HUES64 (cell line): ENCODE measurements at regions not wholly inside any gene's neighbourhood (a gene's known extent, or its start where the extent isn't known, plus 50 kb on each side); places are given as distances from the start of the nearest gene placed in this dataset.

Experiments used
- H3K27ac ChIP-seq: 2 replicates; pipeline ENCODE4 v1.7.0; 2013; ENCODE audit warnings: low read depth, low read length, inconsistent platforms
- H3K27me3 ChIP-seq: 2 replicates; pipeline ENCODE4 v1.6.1; 2013; ENCODE audit warnings: mild to moderate bottlenecking, low read length; ENCODE audit not compliant: insufficient read depth
- H3K36me3 ChIP-seq: 2 replicates; pipeline ENCODE4 v1.6.1; 2013; ENCODE audit warnings: mild to moderate bottlenecking, low read length; ENCODE audit not compliant: insufficient read depth
- H3K4me1 ChIP-seq: 2 replicates; pipeline ENCODE4 v1.6.1; 2013; ENCODE audit warnings: mild to moderate bottlenecking, low read length, moderate library complexity; ENCODE audit not compliant: insufficient read depth
- H3K4me3 ChIP-seq: 2 replicates; pipeline ENCODE4 v1.5.1; 2013; ENCODE audit warnings: mild to moderate bottlenecking, low read length, moderate library complexity
- H3K9ac ChIP-seq: 2 replicates; pipeline ENCODE4 v1.6.1; 2013; ENCODE audit warnings: mild to moderate bottlenecking, low read depth, low read length
- H3K9me3 ChIP-seq: 2 replicates; pipeline ENCODE4 v1.6.1; 2013; ENCODE audit warnings: low read depth, low read length; ENCODE audit not compliant: insufficient read depth
- WGBS: fragments of 150-250, 120-280 bp; methylation state at CpG from one replicate; pipeline ENCODE4 v1.1.7; 2013; ENCODE audit warnings: missing lambda C conversion rate; 5-methylcytosine and 5-hydroxymethylcytosine counted together

DNA sequence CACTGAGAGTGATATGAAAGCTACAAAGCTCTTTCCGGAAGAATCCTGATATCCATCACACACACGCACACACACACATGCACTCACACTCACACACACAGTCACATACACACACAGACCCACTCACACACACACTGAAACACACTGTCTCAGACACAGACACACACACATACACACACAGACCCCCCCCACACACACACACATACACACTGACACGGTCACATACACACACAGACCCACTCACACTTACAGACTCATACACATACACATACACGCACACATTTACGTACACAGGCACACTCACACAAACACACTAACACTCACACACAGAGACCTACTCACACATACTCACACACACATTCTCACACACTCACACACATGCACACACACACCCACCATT, 58.6 kb downstream of the LIG4 start:
- H3K4me3 ChIP-seq, result no peak overlapping the region
- H3K27ac ChIP-seq, result no peak overlapping the region
- no peak overlapping the region for H3K9ac ChIP-seq
- no peaks in the 10 kb centered on the region for H3K27me3 ChIP-seq
- peaks cover 13% of the 10 kb centered on the region; the same call in 1 of the 2 replicates for H3K9me3 ChIP-seq
- WGBS, result 87% methylated on average over 5 of the region's 5 CpGs
- no peaks in the 10 kb centered on the region for H3K36me3 ChIP-seq
- H3K4me1 ChIP-seq, result no peaks in the 10 kb centered on the region

DNA sequence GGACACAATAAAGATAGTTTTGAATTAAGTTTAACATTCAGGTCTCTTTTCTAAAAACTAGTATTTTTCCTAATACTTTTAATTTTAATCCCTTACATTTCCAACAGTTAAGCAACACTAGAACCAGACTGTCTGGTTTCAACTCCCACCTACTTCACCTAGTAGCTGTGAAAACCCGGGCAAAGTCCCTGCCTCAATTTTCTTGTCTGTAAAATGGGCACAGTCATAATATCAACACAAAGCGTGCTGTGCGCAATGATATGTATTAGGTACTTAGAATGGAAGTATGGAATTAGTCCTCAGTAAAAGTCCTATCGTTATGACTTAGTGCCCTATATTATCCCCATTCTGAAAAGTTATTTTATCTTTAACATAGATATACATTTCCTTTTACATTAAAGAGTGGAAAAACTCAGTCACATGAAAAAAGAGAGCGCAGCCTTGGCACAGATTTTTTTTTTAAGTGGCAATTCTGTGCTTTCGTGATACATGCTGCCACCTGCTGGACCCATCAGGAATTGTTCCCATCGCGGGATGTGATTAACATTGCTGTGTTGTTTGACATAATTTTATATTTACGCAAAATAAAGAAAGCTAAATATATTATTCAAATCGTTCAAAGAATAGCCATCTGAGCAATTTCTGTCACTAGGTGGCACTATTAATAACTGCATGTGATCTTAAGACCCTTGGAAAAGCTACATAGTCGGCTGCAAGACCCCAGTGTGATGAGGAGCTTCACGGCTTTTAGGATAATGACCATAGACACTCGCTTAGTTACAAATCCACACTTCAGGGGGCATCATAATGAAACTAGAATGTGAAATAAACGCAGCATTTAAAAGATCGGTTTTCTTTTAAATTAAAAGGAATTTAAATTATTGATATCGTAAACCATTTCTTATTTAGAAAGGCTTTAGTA, 59.9 kb downstream of the LIG4 start:
- no peak overlapping the region for H3K4me3 ChIP-seq
- peaks cover 13% of the 10 kb centered on the region; the same call in 1 of the 2 replicates for H3K9me3 ChIP-seq
- no peaks in the 10 kb centered on the region for H3K4me1 ChIP-seq
- no peak overlapping the region for H3K27ac ChIP-seq
- no peak overlapping the region for H3K9ac ChIP-seq
- no peaks in the 10 kb centered on the region for H3K36me3 ChIP-seq
- H3K27me3 ChIP-seq, result no peaks in the 10 kb centered on the region
- 56% methylated on average over 9 of the region's 16 CpGs for WGBS

DNA sequence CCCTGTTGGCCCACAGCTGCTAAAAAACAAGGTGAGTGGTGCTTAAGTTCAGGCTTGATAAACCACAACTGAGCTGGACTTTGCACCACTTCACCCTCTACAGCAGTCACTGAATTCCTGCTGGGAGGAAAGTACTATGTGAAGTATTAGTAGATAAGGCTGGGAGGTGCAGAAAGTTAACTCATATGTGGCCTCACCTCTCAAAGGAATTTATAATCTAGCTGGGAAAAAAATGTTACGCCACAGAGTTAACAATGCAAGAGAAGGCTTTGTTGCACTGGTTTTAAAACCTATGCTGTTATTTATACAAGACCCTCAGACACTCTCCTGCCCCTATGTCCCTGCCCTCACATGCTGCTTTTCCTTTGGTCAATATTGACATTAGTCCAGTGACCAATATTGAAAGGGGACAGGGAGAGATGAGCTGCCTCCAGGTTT, 60.9 kb downstream of the LIG4 start:
- WGBS, result 100% methylated on average over 1 of the region's 1 CpG
- Histone ChIP-seq H3K4me3 (no peak overlapping the region), H3K27me3 (no peaks in the 10 kb centered on the region), H3K9ac (no peak overlapping the region), H3K9me3 (peaks cover 13% of the 10 kb centered on the region; the same call in 1 of the 2 replicates), H3K36me3 (no peaks in the 10 kb centered on the region), H3K27ac (no peak overlapping the region), H3K4me1 (no peaks in the 10 kb centered on the region)

DNA sequence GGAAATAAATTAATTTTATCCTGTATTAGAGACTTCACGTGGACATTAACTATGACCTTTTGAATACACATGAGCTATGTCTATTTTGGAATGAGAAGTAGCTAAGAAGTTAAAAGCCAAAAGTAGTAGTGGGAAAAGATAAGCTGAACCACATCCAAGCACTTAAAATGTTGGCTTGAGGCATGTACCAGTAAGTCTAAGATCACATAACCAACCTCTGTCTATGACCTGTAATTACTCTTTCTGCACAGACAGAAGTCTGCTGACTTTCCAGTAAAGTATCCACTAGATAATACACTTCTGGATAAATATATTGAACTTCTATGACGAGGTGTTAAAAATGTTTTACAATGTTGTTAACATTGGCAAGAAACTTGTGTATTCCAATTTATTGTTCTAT, 68.7 kb downstream of the LIG4 start:
- no peaks in the 10 kb centered on the region for H3K4me1 ChIP-seq
- H3K9ac ChIP-seq, result no peak overlapping the region
- 100% methylated on average over 1 of the region's 2 CpGs for WGBS

DNA sequence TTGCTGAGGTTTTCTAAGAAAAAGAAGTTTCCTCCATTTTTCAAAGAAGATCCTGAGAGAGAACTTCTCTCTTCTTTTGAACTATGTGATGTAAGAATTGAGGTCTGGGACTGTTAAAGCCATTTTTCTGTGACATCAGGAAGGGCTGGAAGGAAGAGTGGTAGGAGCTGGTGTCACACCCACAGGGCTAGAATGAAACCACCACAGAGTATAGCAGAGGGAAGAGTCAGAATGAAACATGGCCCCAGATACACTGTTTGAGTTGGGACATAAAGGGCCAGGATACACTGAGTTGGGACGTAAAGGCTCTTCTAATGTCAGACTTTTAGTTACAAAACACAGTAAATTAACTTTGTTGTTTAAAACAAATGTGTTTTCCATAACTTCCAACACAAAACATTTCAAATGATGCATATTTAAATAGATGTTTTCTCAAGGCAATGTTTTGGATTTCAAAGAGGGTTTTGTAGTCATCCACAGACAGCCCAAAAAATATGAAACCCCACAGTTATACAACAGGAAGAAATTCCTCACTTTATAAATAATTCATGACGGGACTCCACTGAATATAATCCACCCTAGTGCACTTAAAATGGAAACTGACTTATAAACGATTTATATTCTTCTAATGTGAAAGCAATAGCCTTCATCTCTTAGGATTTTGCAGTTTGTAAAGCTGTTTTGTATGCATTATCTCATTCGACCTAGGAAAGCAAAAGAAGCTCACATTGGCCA, 72.5 kb downstream of the LIG4 start:
- 91% methylated on average over 4 of the region's 4 CpGs for WGBS
- H3K9ac ChIP-seq, result no peak overlapping the region
- H3K27ac ChIP-seq, result no peak overlapping the region
- no peaks in the 10 kb centered on the region for H3K27me3 ChIP-seq
- H3K36me3 ChIP-seq, result no peaks in the 10 kb centered on the region
- H3K9me3 ChIP-seq, result no peaks in the 10 kb centered on the region
- H3K4me3 ChIP-seq, result no peak overlapping the region
- no peaks in the 10 kb centered on the region for H3K4me1 ChIP-seq

More for the DNA sequence above, 68.7 kb downstream of the LIG4 start:
- H3K36me3 ChIP-seq, result no peaks in the 10 kb centered on the region
- H3K4me3 ChIP-seq, result no peak overlapping the region
- H3K27ac ChIP-seq, result no peak overlapping the region
- no peaks in the 10 kb centered on the region for H3K9me3 ChIP-seq
- H3K27me3 ChIP-seq, result no peaks in the 10 kb centered on the region

DNA sequence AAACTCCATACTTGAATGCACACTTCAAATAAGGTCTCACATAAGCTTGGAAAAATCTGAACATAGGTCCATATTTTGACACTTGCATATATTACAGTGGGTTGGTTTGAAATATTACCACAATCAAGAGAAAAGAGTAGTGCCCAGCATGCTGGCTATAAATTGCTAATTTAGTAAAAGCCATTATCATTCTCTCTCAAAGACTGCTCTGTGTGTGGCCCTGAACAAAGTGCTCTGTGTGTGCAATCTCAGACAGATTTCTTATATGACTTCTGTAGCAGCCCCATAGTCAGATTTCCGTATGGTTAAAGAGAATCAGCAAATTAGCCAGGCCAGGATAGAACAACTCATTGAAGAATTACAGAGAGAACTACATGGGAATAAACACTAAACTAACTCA, 78.2 kb downstream of the LIG4 start:
- Histone ChIP-seq H3K9ac (no peak overlapping the region), H3K9me3 (no peaks in the 10 kb centered on the region), H3K4me1 (no peaks in the 10 kb centered on the region), H3K27me3 (no peaks in the 10 kb centered on the region), H3K4me3 (no peak overlapping the region), H3K36me3 (no peaks in the 10 kb centered on the region), H3K27ac (no peak overlapping the region)
- 86% methylated on average over 1 of the region's 1 CpG for whole genome bisulfite sequencing

DNA sequence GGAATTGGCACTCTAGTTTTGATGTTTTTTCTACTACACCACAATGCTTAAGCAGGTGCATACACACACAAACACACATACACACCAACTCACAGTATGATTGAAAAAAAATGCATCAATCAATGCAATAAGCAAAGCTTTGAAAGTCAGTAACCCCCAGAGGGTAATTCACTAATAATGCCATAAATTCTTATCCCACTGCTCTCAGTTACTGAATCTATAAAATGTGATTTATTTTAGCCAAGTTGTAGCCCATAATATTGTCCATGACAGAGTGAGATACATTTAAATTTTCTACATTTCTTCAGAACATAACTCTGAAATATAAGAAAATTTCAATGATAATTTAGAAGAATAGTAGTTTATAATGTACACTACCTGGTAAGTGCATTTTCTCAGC, 87.9 kb downstream of the LIG4 start:
- H3K27ac ChIP-seq, result no peak overlapping the region
- no peaks in the 10 kb centered on the region for H3K36me3 ChIP-seq
- no peak overlapping the region for H3K9ac ChIP-seq
- no peaks in the 10 kb centered on the region for H3K27me3 ChIP-seq
- no peaks in the 10 kb centered on the region for H3K9me3 ChIP-seq
- H3K4me3 ChIP-seq, result no peak overlapping the region
- no peaks in the 10 kb centered on the region for H3K4me1 ChIP-seq

DNA sequence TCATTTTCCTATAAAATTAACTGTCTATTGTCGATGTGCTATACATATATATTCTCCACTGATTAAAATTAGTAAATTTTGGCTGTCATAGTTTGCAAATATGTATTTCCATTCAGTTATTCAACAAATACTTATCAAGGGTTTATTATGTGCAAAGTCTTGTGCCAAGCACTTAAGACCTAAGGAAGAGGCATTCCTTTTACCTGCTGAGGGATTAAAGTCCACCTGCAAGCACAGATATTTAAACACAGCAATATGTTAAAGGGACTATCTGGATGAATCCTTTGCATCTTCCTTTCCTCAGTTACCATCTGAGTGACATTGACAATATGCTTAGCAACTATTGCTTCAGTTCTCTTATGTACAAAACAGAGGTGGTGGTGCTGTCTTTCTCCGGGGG, 89.3 kb downstream of the LIG4 start:
- 100% methylated on average over 1 of the region's 2 CpGs for whole genome bisulfite sequencing

DNA sequence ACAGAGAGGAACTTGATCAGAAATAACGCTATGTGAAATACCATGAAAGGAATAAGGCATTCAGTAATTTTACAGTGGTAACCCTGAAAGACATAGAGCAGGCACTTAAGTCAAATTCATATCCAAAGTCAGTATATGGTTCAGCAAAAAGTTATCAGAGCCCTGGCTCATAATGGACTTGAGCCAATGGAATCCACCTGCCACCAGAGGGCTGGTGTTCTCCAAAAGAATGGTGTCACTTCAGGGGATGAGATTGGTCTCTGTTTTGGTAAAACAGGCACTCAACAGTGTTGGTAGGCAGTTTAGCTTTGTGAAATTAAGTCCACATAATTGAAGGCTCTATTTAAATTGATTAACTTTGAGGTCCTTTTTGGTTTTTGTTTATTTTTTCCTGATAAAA, 93.9 kb downstream of the LIG4 start:
- Histone ChIP-seq H3K27me3 (no peaks in the 10 kb centered on the region), H3K9ac (no peak overlapping the region), H3K36me3 (no peaks in the 10 kb centered on the region), H3K4me3 (no peak overlapping the region), H3K27ac (no peak overlapping the region), H3K4me1 (no peaks in the 10 kb centered on the region; the same call in 1 of the 2 replicates), H3K9me3 (no peaks in the 10 kb centered on the region)
- WGBS, result 95% methylated on average over 1 of the region's 1 CpG

More for the DNA sequence above, 89.3 kb downstream of the LIG4 start:
- H3K9me3 ChIP-seq, result no peaks in the 10 kb centered on the region
- no peaks in the 10 kb centered on the region for H3K36me3 ChIP-seq
- H3K4me1 ChIP-seq, result no peaks in the 10 kb centered on the region
- no peak overlapping the region for H3K4me3 ChIP-seq
- H3K27me3 ChIP-seq, result no peaks in the 10 kb centered on the region
- H3K9ac ChIP-seq, result no peak overlapping the region
- no peak overlapping the region for H3K27ac ChIP-seq

DNA sequence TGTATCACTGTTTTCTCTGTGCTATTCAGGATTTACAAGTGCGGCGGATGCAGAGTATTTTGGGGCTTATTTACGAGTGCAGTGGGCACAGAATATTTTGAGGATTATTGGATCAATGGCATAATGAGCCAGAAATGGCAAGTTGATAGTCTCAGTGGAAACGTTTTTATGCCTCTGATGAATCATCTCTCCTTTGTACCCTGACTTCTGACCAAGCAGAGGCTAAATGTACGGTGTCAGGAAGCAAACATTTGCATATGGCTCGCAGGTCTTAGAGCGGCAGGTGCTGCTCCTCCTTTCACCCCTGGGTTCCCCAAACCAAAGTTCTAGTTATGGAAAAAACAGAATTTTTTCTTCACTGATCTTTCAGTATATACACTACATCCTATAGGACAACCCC, 94.5 kb downstream of the LIG4 start:
- WGBS, result 88% methylated on average over 7 of the region's 7 CpGs
- H3K27me3 ChIP-seq, result no peaks in the 10 kb centered on the region
- no peak overlapping the region for H3K9ac ChIP-seq
- H3K36me3 ChIP-seq, result no peaks in the 10 kb centered on the region
- no peak overlapping the region for H3K27ac ChIP-seq
- H3K4me3 ChIP-seq, result no peak overlapping the region
- H3K4me1 ChIP-seq, result no peaks in the 10 kb centered on the region; the same call in 1 of the 2 replicates
- H3K9me3 ChIP-seq, result no peaks in the 10 kb centered on the region

DNA sequence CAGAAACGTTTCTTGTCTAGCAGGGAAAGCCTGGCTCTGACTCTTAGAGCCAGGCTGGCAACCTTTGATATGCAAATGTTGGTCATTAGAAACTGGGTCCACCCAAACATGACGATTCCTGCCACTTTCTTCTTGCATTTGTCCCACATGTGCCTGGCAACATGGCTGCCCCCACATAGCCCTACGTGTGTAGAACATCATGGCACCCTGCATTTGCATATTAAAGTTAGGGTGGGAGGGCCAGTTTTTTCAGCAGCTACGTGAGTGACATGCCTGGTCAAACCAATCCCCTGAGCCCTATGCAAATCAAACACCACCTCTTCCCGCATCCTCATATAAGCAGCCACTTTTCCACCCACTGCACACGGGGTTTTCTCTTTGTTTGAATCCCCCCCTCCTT, 95.0 kb downstream of the LIG4 start:
- 63% methylated on average over 6 of the region's 6 CpGs for WGBS
- no peaks in the 10 kb centered on the region for H3K9me3 ChIP-seq
- no peak overlapping the region for H3K27ac ChIP-seq
- no peaks in the 10 kb centered on the region for H3K27me3 ChIP-seq
- H3K4me3 ChIP-seq, result no peak overlapping the region
- H3K36me3 ChIP-seq, result no peaks in the 10 kb centered on the region
- no peaks in the 10 kb centered on the region; the same call in 1 of the 2 replicates for H3K4me1 ChIP-seq
- no peak overlapping the region for H3K9ac ChIP-seq
